ENCODE measurements at regions not wholly inside any gene's neighbourhood (a gene's known extent, or its start where the extent isn't known, plus 50 kb on each side); places are given as distances from the start of the nearest gene placed in this dataset.
"Not testable (repeated sequence)": the region's sequence is repeated elsewhere in the genome, so short reads cannot be mapped to it uniquely, and the experiment has no call there.

DNA sequence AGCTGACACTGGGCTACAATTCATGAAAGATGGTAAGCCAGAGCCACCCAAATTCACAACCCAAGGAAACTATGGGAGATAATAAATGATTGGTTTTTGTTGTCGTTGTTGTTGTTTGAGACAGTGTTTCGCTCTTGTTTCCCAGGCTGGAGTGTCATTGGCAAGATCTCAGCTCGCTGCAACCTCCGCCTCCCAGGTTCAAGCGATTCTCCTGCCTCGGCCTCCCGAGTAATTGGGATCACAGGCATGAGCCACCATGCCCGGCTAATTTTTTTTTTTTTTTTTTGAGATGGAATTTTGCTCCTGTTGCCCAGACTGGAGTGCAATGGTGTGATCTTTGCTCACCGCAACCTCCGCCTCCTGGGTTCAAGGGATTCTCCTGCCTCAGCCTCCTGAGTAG is 65.9 kb upstream of the METTL9 start:
- not testable (repeated sequence) for TF ChIP-seq CTCF, POLR2A (IDR thresholded peaks at IDR 0.05)

All from Peyer's patch (tissue), 4 donors.